Liver (tissue), 3 donors: ENCODE measurements at regions not wholly inside any gene's neighbourhood (a gene's known extent, or its start where the extent isn't known, plus 50 kb on each side); places are given as distances from the start of the nearest gene placed in this dataset.

Experiments
- EGR1 ChIP-seq, 2 donors: IDR thresholded peaks; 2 replicates each; pipeline ENCODE4 v1.6.1; 2016 to 2018; ENCODE audit warnings: antibody characterized with exemption in 2 of 2, low read depth in 2 of 2
- JUND ChIP-seq, 2 donors: IDR thresholded peaks; 2 replicates each; pipeline ENCODE4 v1.6.1; 2016; ENCODE audit warnings: antibody characterized with exemption in 2 of 2
- MAX ChIP-seq: IDR thresholded peaks from 2 replicates; pipeline ENCODE4 v1.6.1; 2016; ENCODE audit warnings: antibody characterized with exemption
- SP1 ChIP-seq: IDR thresholded peaks from 2 replicates; pipeline ENCODE4 v1.6.1; 2018; ENCODE audit warnings: antibody characterized with exemption, mild to moderate bottlenecking
- TF ChIP-seq, protein P1 (sequence below): fragments of 150-350 bp; IDR thresholded peaks from 2 replicates; pipeline ENCODE4 v1.5.1; 2017; ENCODE audit warnings: improper control_type of control experiment, low read depth, low read length; ENCODE audit not compliant: missing input control
- TF ChIP-seq, protein P2 (sequence below): IDR thresholded peaks from 2 replicates; pipeline ENCODE4 v1.6.1; 2016; ENCODE audit warnings: antibody characterized with exemption, mild to moderate bottlenecking
- donor health status: healthy.
- donor health status: healthy.

DNA sequence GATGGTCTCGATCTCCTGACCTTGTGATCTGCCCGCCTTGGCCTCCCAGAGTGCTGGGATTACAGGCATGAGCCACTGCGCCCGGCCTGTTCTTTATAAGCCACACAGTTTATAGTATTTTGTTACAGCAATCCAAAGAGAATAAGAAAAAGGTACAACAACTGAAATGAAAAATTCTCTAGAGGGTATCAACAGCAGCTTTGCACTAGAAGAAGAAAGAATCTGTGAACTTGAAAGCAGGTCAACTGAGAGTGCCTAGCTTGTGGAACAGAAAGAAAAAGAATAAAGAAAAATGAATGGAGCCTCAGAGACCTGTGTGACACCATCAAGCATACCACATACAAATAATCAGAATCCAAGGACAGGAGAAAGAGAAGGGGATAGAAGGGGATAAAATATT, 66.8 kb upstream of the CTLA4 start:
- TF ChIP-seq, protein P1, sequence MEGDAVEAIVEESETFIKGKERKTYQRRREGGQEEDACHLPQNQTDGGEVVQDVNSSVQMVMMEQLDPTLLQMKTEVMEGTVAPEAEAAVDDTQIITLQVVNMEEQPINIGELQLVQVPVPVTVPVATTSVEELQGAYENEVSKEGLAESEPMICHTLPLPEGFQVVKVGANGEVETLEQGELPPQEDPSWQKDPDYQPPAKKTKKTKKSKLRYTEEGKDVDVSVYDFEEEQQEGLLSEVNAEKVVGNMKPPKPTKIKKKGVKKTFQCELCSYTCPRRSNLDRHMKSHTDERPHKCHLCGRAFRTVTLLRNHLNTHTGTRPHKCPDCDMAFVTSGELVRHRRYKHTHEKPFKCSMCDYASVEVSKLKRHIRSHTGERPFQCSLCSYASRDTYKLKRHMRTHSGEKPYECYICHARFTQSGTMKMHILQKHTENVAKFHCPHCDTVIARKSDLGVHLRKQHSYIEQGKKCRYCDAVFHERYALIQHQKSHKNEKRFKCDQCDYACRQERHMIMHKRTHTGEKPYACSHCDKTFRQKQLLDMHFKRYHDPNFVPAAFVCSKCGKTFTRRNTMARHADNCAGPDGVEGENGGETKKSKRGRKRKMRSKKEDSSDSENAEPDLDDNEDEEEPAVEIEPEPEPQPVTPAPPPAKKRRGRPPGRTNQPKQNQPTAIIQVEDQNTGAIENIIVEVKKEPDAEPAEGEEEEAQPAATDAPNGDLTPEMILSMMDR: no peak
- TF ChIP-seq JUND (IDR thresholded peaks at IDR 0.05) (no peak), SP1 (no peak), MAX (no peak), EGR1 (IDR thresholded peaks at IDR 0.05; ENCODE audit: low read depth in 2 of 2) (no peak)
- TF ChIP-seq, protein P2, sequence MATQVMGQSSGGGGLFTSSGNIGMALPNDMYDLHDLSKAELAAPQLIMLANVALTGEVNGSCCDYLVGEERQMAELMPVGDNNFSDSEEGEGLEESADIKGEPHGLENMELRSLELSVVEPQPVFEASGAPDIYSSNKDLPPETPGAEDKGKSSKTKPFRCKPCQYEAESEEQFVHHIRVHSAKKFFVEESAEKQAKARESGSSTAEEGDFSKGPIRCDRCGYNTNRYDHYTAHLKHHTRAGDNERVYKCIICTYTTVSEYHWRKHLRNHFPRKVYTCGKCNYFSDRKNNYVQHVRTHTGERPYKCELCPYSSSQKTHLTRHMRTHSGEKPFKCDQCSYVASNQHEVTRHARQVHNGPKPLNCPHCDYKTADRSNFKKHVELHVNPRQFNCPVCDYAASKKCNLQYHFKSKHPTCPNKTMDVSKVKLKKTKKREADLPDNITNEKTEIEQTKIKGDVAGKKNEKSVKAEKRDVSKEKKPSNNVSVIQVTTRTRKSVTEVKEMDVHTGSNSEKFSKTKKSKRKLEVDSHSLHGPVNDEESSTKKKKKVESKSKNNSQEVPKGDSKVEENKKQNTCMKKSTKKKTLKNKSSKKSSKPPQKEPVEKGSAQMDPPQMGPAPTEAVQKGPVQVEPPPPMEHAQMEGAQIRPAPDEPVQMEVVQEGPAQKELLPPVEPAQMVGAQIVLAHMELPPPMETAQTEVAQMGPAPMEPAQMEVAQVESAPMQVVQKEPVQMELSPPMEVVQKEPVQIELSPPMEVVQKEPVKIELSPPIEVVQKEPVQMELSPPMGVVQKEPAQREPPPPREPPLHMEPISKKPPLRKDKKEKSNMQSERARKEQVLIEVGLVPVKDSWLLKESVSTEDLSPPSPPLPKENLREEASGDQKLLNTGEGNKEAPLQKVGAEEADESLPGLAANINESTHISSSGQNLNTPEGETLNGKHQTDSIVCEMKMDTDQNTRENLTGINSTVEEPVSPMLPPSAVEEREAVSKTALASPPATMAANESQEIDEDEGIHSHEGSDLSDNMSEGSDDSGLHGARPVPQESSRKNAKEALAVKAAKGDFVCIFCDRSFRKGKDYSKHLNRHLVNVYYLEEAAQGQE: no peak
